Upper lobe of left lung (tissue), 6 donors: ENCODE measurements at regions not wholly inside any gene's neighbourhood (a gene's known extent, or its start where the extent isn't known, plus 50 kb on each side); places are given as distances from the start of the nearest gene placed in this dataset.
A peak's percentile ranks its signal among the peaks of the same experiment; 100 is the strongest.

ENCODE experiments used
- ATAC-seq, 2 donors: fragments of 200-7000 bp; cut with Tn5 transposase; one replicate each; pipeline ENCODE4 v1.9.1; 2022; ENCODE audit warnings: mild to moderate bottlenecking in 2 of 2, moderate library complexity in 2 of 2; ENCODE audit not compliant: low FRiP score in 2 of 2
- DNase-seq, 2 donors: peaks; one replicate each; pipeline ENCODE4 v3.0.0-alpha.2; 2019 to 2020
- H3K27ac ChIP-seq, 4 donors: fragments of 200-600 bp; sonication (generic); one replicate each; pipeline ENCODE4 v1.5.1; 2016 to 2019
- H3K27me3 ChIP-seq, 4 donors: fragments of 200-600 bp; sonication (generic); one replicate each; pipeline ENCODE4 v1.5.1; 2017 to 2019
- H3K36me3 ChIP-seq, 4 donors: fragments of 200-600 bp; sonication (generic); one replicate each; pipeline ENCODE4 v1.5.1; 2016 to 2019
- H3K4me1 ChIP-seq, 4 donors: fragments of 200-600 bp; sonication (generic); one replicate each; pipeline ENCODE4 v1.5.1; 2018 to 2019
- H3K4me3 ChIP-seq, 4 donors: fragments of 200-600 bp; sonication (generic); one replicate each; pipeline ENCODE4 v1.5.1; 2017 to 2019; ENCODE audit warnings: mild to moderate bottlenecking in 2 of 4, moderate library complexity in 1 of 4
- H3K9me3 ChIP-seq, 4 donors: fragments of 200-600 bp; sonication (generic); one replicate each; pipeline ENCODE4 v1.5.1; 2018 to 2019
- CTCF ChIP-seq, 6 experiments: fragments of 450-650 bp in 4 of 6; fragments of 200-600 bp in 2 of 6; sonication (generic) in 2 of 6; IDR thresholded peaks; one replicate each; pipeline ENCODE4 v1.5.1; 2016 to 2019; ENCODE audit warnings: antibody characterized with exemption in 6 of 6
- EP300 ChIP-seq, 4 donors: sonication (generic); formaldehyde crosslinking; IDR thresholded peaks; one replicate each; pipeline ENCODE4 v1.5.1; 2017; ENCODE audit warnings: antibody characterized with exemption in 4 of 4, control low read depth in 2 of 4
- POLR2A ChIP-seq, 4 donors: fragments of 450-650 bp; IDR thresholded peaks; one replicate each; pipeline ENCODE4 v1.5.1; 2016 to 2017; ENCODE audit warnings: antibody characterized with exemption in 4 of 4, mild to moderate bottlenecking in 2 of 4
- POLR2AphosphoS5 ChIP-seq, 2 donors: sonication (generic); formaldehyde crosslinking; IDR thresholded peaks; one replicate each; pipeline ENCODE4 v1.5.1; 2017; ENCODE audit warnings: antibody characterized with exemption in 2 of 2
- WGBS, 2 donors: methylation state at CpG; one replicate each; pipeline ENCODE4 v1.1.5; 2017 to 2018; 5-methylcytosine and 5-hydroxymethylcytosine counted together
- donor health status: DM: no; HTN: no; CAD: no; lungs with moderate emphysema.
- donor health status: DM: no; HTN: yes; CAD: no; lungs with severe emphysema.

GRCh38 chr9:21672761-21673160 lies 129.7 kb upstream of the MTAP start:
- H3K4me1 ChIP-seq: no peaks in the 10 kb centered on the region
- TF ChIP-seq POLR2A (IDR thresholded peaks at IDR 0.05) (no peak), CTCF (IDR thresholded peaks at IDR 0.05) (no peak), EP300 (IDR thresholded peaks at IDR 0.05) (no peak), POLR2AphosphoS5 (IDR thresholded peaks at IDR 0.05) (no peak)
- ATAC-seq (no peak), DNase-seq (no peak)
- no peaks in the 10 kb centered on the region for H3K9me3 ChIP-seq
- no peak overlapping the region for H3K27ac ChIP-seq
- no peaks in the 10 kb centered on the region for H3K36me3 ChIP-seq
- 88 to 94% methylated on average over 1 of the region's 1 CpG for WGBS, 2 donors
- H3K4me3 ChIP-seq: no peak overlapping the region
- H3K27me3 ChIP-seq: no peaks in the 10 kb centered on the region

GRCh38 chr9:21674894-21675293 lies 127.5 kb upstream of the MTAP start:
- H3K27ac ChIP-seq: no peak overlapping the region
- ATAC-seq (peak in 1 of 2 donors; percentile 47), DNase-seq (no peak)
- TF ChIP-seq CTCF (IDR thresholded peaks at IDR 0.05) (no peak), POLR2AphosphoS5 (IDR thresholded peaks at IDR 0.05) (no peak), EP300 (IDR thresholded peaks at IDR 0.05) (no peak), POLR2A (IDR thresholded peaks at IDR 0.05) (no peak)
- 70 to 81% methylated on average over 1 of the region's 1 CpG for WGBS, 2 donors
- H3K4me1 ChIP-seq: no peaks in the 10 kb centered on the region
- no peaks in the 10 kb centered on the region for H3K36me3 ChIP-seq
- no peak overlapping the region for H3K4me3 ChIP-seq
- no peaks in the 10 kb centered on the region for H3K27me3 ChIP-seq
- no peaks in the 10 kb centered on the region for H3K9me3 ChIP-seq

DNA sequence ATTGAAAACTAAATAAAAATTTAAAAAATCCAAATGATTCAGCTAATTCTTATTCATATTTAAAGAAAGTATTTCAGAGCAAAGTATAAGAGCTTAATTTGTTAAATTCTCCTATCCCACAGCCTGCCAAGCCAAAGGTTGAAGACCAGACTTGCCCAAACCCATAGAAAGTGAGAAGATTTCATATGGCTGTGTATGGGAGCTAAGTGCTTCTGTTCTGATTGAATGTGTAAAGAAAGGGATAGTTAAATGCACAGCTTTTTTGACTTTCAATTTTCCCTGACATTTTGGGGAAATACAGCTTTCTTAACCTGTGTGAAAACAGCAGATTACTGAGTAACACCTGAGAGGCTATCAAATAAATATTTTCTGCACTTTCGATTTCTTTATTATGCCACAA lies 125.0 kb upstream of the MTAP start:
- H3K9me3 ChIP-seq: no peaks in the 10 kb centered on the region
- no peaks in the 10 kb centered on the region for H3K36me3 ChIP-seq
- DNase-seq: no peak
- ATAC-seq: no peak
- no peak overlapping the region for H3K27ac ChIP-seq
- no peaks in the 10 kb centered on the region for H3K4me1 ChIP-seq
- no peak overlapping the region for H3K4me3 ChIP-seq
- 82 to 87% methylated on average over 1 of the region's 1 CpG for WGBS, 2 donors
- H3K27me3 ChIP-seq: no peaks in the 10 kb centered on the region
- TF ChIP-seq POLR2AphosphoS5 (IDR thresholded peaks at IDR 0.05) (no peak), CTCF (IDR thresholded peaks at IDR 0.05) (no peak)

GRCh38 chr9:21677834-21678233 lies 124.6 kb upstream of the MTAP start:
- DNase-seq (no peak), ATAC-seq (no peak)
- Histone ChIP-seq H3K36me3 (no peaks in the 10 kb centered on the region), H3K9me3 (no peaks in the 10 kb centered on the region), H3K27ac (no peak overlapping the region), H3K27me3 (no peaks in the 10 kb centered on the region), H3K4me1 (no peaks in the 10 kb centered on the region), H3K4me3 (no peak overlapping the region)
- no peak for TF ChIP-seq EP300 (IDR thresholded peaks at IDR 0.05)
- TF ChIP-seq POLR2A (IDR thresholded peaks at IDR 0.05): no peak
- TF ChIP-seq POLR2AphosphoS5 (IDR thresholded peaks at IDR 0.05): no peak
- no peak for TF ChIP-seq CTCF (IDR thresholded peaks at IDR 0.05)
- WGBS, 2 donors: 53 to 56% methylated on average over 3 of the region's 3 CpGs

- no peak for ATAC-seq
- H3K27ac ChIP-seq: no peak overlapping the region
- 50 to 65% methylated on average over 1 of the region's 1 CpG for WGBS, 2 donors
Measured at GRCh38 chr9:21679432-21679831, 123.0 kb upstream of the MTAP start.

More at GRCh38 chr9:21679432-21679831, 123.0 kb upstream of the MTAP start:
- no peaks in the 10 kb centered on the region for H3K27me3 ChIP-seq
- no peaks in the 10 kb centered on the region for H3K9me3 ChIP-seq
- no peak overlapping the region for H3K4me3 ChIP-seq
- no peak for DNase-seq
- TF ChIP-seq POLR2A (IDR thresholded peaks at IDR 0.05): no peak
- no peak for TF ChIP-seq CTCF (IDR thresholded peaks at IDR 0.05)
- TF ChIP-seq EP300 (IDR thresholded peaks at IDR 0.05): no peak
- no peak for TF ChIP-seq POLR2AphosphoS5 (IDR thresholded peaks at IDR 0.05)
- no peaks in the 10 kb centered on the region for H3K4me1 ChIP-seq
- H3K36me3 ChIP-seq: no peaks in the 10 kb centered on the region
